K562 (cell line): ENCODE measurements at regions not wholly inside any gene's neighbourhood (a gene's known extent, or its start where the extent isn't known, plus 50 kb on each side); places are given as distances from the start of the nearest gene placed in this dataset.

ENCODE experiments used
- ATAC-seq: fragments of 200-7000 bp; cut with Tn5 transposase; 3 replicates; pipeline ENCODE4 v1.9.1; 2020; ENCODE audit warnings: moderate library complexity
- BruUV-seq: library from RNA; stranded (reverse); fragments of 400-500 nt; replicated peaks from 2 replicates; lab custom pipeline; 2021; lab: Mats Ljungman, UMichigan
- CTCF ChIA-PET: fragments of 300-600 bp; formaldehyde crosslinking; extraction: SDS; loops from one replicate; lab custom pipeline; 2021; ENCODE audit warnings: low intra/inter-chr PET ratio; lab: Yijun Ruan, JAX
- POLR2A ChIA-PET: fragments of 300-600, 350-650 bp; sonication (Branson Sonifier 250); formaldehyde crosslinking; extraction: SDS; loops from one replicate; lab custom pipeline; 2021; ENCODE audit warnings: antibody characterized with exemption, inconsistent platforms; lab: Yijun Ruan, JAX
- DNase-seq, 4 experiments: peaks; one replicate each; pipeline versions ENCODE4 v3.0.0 to v3.0.0-alpha.2; 2011 to 2018; ENCODE audit warnings: low spot score in 3 of 4, mixed read lengths in 3 of 4; ENCODE audit errors: extremely low read depth in 1 of 4
- FAIRE-seq: peaks from 2 replicates; lab custom pipeline; 2011; peaks lifted over from hg19 to GRCh38; lab: Jason Lieb, UNC
- H2AFZ ChIP-seq: 2 replicates; pipeline ENCODE4 v1.6.0; 2011; ENCODE audit warnings: low read depth, low read length, control low read depth, inconsistent platforms
- H3K27ac ChIP-seq: fragments of 200-600 bp; 3 replicates; pipeline ENCODE4 v1.8.0; 2011; ENCODE audit warnings: low read depth, mild to moderate bottlenecking, control low read depth, inconsistent platforms, low read length, moderate library complexity, mixed read lengths; ENCODE audit errors: extremely low read depth
- H3K27me3 ChIP-seq, 2 experiments: fragments of 300-600 bp in 1 of 2; 2 replicates in 1 of 2; 3 replicates in 1 of 2; pipeline versions ENCODE4 v1.6.0 to v1.8.0; 2011; ENCODE audit warnings: inconsistent platforms in 2 of 2, low read length in 2 of 2, mild to moderate bottlenecking in 1 of 2, mixed read lengths in 1 of 2, moderate library complexity in 1 of 2; ENCODE audit not compliant: control insufficient read depth in 2 of 2, insufficient read depth in 2 of 2
- H3K36me3 ChIP-seq: fragments of 300-600 bp; 3 replicates; pipeline ENCODE4 v1.8.0; 2011; ENCODE audit warnings: mild to moderate bottlenecking, low read length, inconsistent platforms; ENCODE audit not compliant: control insufficient read depth, insufficient read depth
- H3K4me1 ChIP-seq, 2 experiments: fragments of 200-600 bp in 1 of 2; replicated peaks in 1 of 2; 2 replicates in 1 of 2; 3 replicates in 1 of 2; pipeline versions ENCODE4 v1.5.1 to v1.8.0; 2011; ENCODE audit warnings: inconsistent platforms in 2 of 2, low read length in 2 of 2, mild to moderate bottlenecking in 1 of 2, mixed read lengths in 1 of 2, moderate library complexity in 1 of 2; ENCODE audit not compliant: control insufficient read depth in 2 of 2, insufficient read depth in 2 of 2
- H3K4me2 ChIP-seq: 2 replicates; pipeline ENCODE4 v1.6.1; 2011; ENCODE audit warnings: low read length, control low read depth, inconsistent platforms, mixed read lengths; ENCODE audit not compliant: insufficient read depth
- H3K4me3 ChIP-seq: fragments of 200-600 bp; sonication (generic), shearing (Covaris generic); 2 replicates; pipeline ENCODE4 v1.5.1; 2016; ENCODE audit warnings: control low read depth, inconsistent platforms
- H3K79me2 ChIP-seq: fragments of 200-600 bp; 3 replicates; pipeline ENCODE4 v1.8.0; 2011; ENCODE audit warnings: low read length, inconsistent platforms; ENCODE audit not compliant: control insufficient read depth, insufficient read depth
- H3K9ac ChIP-seq, 2 experiments: 2 replicates each; pipeline versions ENCODE4 v1.6.0 to v1.6.1; 2011; ENCODE audit warnings: low read depth in 2 of 2, low read length in 2 of 2, control low read depth in 1 of 2, inconsistent platforms in 1 of 2, mild to moderate bottlenecking in 1 of 2, mixed read lengths in 1 of 2; ENCODE audit not compliant: insufficient read depth in 1 of 2
- H3K9me1 ChIP-seq: one replicate; pipeline ENCODE4 v1.6.0; 2011; ENCODE audit warnings: inconsistent platforms, mild to moderate bottlenecking, low read length, moderate library complexity; ENCODE audit not compliant: control insufficient read depth, insufficient read depth
- H3K9me3 ChIP-seq: replicated peaks from 2 replicates; pipeline ENCODE4 v1.5.1; 2011; ENCODE audit warnings: low read depth, low read length, inconsistent platforms; ENCODE audit not compliant: control insufficient read depth, insufficient read depth
- H4K20me1 ChIP-seq: replicated peaks from 2 replicates; pipeline ENCODE4 v1.6.1; 2011; ENCODE audit warnings: low read length, inconsistent platforms, mixed read lengths; ENCODE audit not compliant: control insufficient read depth, insufficient read depth
- MXI1 ChIP-seq: IDR thresholded peaks from 2 replicates; pipeline ENCODE4 v1.6.1; 2011; ENCODE audit warnings: low read depth, mild to moderate bottlenecking, improper control_type of control experiment, low read length
- RBBP5 ChIP-seq: fragments of 200-600 bp; sonication (generic); IDR thresholded peaks from 2 replicates; pipeline ENCODE4 v1.6.1; 2012; ENCODE audit warnings: borderline replicate concordance, mild to moderate bottlenecking, low read length, control low read depth, inconsistent platforms; ENCODE audit not compliant: insufficient read depth, poor library complexity, severe bottlenecking
- TFE3 ChIP-seq: fragments of 450-650 bp; formaldehyde crosslinking; IDR thresholded peaks from 2 replicates; pipeline ENCODE4 v1.4.0; 2020; ENCODE audit warnings: mild to moderate bottlenecking, mixed read lengths
- XRCC4 ChIP-seq: IDR thresholded peaks from one replicate; pipeline ENCODE4 v1.6.1; 2011; ENCODE audit not compliant: insufficient read depth, insufficient read length; ENCODE audit errors: extremely low read depth
- WGBS: fragments of 100-300 bp; shearing (Covaris generic); methylation state at CpG from one replicate; pipeline ENCODE4 v1.1.6; 2016; ENCODE audit warnings: low coverage, mixed read lengths; ENCODE audit not compliant: insufficient coverage; ENCODE audit errors: missing lambda C conversion rate; 5-methylcytosine and 5-hydroxymethylcytosine counted together
- in situ Hi-C: fragments of 300-500 bp; cut with MboI; formaldehyde crosslinking; loops from 4 replicates; pipeline ENCODE4 v1.15.0; 2018; ENCODE audit warnings: inconsistent platforms, mixed read lengths
- intact Hi-C: fragments of 100-400 bp; cut with micrococcal nuclease; formaldehyde crosslinking; loops from 2 replicates; pipeline ENCODE4 v1.14.2; 2022

GRCh38 chr3:168545591-168545990 lies 449.9 kb upstream of the GOLIM4 start:
- no peaks in the 10 kb centered on the region for H3K27me3 ChIP-seq
- in situ Hi-C loops: no loop called here
- WGBS: 0% methylated on average over 1 of the region's 1 CpG
- POLR2A ChIA-PET: no interaction called here
- TF ChIP-seq RBBP5: no peak
- TF ChIP-seq TFE3 (CRISPR knock-in tag): no peak
- no peak for TF ChIP-seq MXI1
- TF ChIP-seq XRCC4: no peak
- TF ChIP-seq, all 486 proteins: peak for 0
- Histone ChIP-seq H3K36me3 (no peaks in the 10 kb centered on the region), H3K9me1 (no peaks in the 10 kb centered on the region), H3K27ac (no peak overlapping the region), H2AFZ (no peak overlapping the region), H3K79me2 (no peaks in the 10 kb centered on the region), H3K9ac (no peak overlapping the region), H3K4me2 (no peak overlapping the region), H3K9me3 (0 out of 2 replicates have a peak, but pooled peaks cover 1% of the 10 kb centered on the region), H3K4me1 (no peaks in the 10 kb centered on the region), H4K20me1 (no peaks in the 10 kb centered on the region), H3K4me3 (no peak overlapping the region)
- FAIRE-seq (no peak), DNase-seq (no peak), ATAC-seq (no peak)
- intact Hi-C loops: no loop called here
- BruUV-seq: no TSS peak
- CTCF ChIA-PET: no interaction called here
